ENCODE measurements at regions not wholly inside any gene's neighbourhood (a gene's known extent, or its start where the extent isn't known, plus 50 kb on each side); places are given as distances from the start of the nearest gene placed in this dataset.
"Not testable (repeated sequence)": the region's sequence is repeated elsewhere in the genome, so short reads cannot be mapped to it uniquely, and the experiment has no call there.

DNA sequence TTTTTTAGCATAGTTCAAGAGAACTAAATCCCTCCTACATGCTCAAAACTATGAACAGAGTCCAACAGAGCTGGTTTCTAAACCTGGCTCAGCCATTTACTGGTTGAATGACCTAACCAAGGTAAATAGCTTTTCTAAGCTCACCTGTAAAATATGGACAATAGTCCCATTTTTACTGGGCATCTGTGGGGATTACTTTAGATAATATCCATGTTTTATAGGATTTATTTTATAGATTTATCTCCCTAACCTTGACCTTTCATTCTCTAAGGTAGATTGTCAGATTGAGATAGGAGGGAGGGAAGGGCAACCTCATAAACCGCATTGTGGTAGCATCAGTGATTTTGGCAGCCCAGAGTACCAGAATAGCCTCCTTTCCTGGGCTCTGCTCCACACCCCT lies 178.5 kb upstream of the TOX3 start:
- no peak for DNase-seq

DNA sequence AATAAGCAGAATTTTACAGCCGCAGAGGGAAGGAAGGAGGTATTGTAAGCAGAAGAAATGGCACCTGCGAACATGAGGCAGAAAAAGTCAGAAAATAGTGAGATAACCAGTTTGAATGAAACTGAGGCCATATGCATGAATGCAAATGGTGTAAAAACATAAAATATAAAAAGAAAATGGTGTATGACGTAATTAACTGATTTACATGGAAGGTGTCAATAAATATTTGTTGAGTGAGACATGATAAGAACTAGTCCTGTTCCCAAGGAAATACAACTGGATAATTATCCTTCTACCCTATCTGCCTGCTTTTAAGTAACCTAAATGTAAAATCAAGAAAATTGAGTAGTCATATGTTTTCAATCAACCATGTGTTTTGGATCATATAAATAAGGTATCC lies 178.1 kb upstream of the TOX3 start:
- DNase-seq, result no peak

DNA sequence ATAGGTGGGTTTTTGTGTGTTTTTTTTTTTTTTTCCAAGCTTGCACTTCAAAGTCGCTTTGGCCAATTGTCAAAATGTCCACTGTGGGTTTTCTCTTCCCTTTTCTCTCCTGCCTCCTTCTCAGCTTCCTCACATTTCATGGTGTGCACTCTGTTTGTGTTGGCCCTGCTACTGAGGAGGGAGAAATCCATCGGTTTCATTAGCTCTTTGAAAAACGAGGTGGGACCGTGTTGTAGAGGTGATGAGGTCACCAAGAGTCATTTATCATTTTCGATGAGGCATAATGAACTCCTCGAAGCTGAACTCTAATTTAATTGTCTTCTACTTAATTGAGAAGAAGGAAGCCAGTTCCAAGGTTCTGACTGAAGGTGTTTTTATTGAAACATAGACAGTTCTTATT lies 174.4 kb upstream of the TOX3 start:
- DNase-seq, result no peak

DNA sequence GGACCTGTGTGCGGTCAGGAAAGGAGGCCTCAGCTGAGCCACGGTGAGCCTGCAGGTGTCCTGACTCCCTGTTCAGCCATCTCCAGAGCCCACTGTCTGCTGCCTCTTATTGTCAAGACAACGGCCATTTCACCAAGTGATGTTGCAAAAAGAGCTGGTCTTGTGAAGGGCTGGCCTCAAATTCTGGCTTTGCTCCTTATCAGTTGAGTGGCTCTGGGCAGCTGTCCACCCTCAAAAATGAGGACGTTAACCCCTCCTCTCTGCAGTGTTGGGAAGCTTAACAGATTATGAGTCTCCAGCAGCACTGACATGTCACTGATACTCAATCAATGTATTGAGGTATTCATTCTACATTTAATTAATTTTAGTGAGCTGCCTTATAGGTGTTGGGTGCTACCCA lies 171.1 kb upstream of the TOX3 start:
- DNase-seq, result no peak

DNA sequence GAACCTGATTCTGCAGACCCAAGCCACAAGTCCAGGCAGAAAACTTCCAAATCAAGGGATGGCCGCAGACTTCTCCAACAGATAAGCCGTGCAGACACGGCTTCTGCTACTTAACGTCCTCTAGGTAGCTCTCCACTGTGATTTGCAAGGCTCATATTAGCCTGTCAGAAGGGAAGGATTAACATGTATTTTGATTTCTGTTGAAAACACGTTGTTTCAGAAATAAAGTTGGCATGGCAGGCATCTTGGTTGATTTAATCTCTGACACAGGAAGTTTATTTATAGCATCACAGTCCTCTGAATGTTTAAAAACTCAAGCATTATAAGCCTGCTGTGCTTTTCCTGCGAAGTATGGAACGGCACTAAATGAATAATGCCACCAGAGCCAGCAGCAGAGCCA lies 166.8 kb upstream of the TOX3 start:
- DNase-seq, result no peak

DNA sequence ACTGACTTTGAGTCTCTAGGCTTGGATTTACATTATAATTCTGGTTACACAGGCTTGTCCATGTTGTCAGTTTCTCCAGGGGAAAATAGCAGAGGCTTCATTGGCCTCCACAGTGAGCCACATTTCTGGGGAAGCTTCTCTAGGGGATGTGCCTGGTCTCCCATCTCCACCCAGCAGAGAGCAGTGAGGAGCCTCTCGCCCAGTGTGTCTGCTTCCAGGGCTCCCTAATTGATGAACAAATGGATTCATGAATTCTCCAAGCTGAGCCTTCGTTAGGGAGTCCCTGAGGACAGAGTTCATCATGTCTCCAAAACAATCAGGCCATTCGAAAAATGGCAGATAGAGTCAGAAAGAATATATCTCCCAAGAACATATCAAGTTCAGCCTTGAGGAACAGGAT lies 162.4 kb upstream of the TOX3 start:
- DNase-seq, result no peak

DNA sequence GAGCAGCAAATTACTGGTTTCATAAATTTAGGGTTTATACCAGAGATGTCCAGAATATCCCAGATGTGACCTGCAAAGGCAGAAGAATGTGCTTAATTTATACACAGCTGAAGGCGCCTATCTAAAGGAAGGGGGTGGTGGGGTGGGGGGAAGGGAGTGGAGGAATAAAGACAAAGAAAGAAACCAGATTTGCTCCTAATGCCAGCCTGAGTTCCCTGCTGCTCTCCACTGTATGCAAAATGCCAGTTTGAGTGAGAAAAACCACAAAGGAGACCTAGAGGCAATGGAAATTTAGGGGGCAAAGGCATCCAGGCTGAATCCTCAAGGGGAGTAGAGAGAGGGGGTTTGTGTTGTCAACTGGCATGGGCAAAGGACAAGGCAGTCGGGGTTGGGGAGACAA lies 161.5 kb upstream of the TOX3 start:
- no peak for DNase-seq

DNA sequence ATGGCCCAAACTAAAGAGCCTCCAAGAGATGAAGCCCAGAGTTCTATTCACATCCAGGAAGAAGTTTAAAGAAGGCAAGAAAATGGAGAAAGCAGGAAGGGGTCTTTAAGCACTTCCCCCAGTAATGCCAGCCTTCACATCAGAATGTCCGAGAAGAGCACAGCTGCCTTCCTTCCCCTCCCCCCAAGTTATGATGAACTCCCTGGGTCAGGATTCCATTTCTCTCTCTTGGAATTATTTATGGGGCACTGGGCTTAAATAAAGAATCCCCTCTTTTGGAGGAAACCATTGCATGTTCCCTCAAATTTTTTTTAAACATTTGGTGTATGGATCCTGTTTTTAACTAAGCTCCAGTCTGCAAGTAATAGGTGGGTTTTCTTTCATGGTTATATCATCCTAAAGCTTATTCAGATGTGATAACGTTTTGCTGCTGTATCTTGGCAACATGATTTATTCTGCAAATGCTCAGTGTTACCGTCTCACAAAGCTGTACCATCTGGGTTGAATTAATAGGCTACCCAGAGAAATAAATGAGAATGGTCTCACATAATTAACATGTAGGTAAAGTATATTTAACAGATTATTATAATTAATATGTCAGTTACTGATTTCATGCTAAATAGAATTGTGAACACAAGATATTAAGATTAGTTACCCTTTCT lies 160.9 kb upstream of the TOX3 start:
- no peak for DNase-seq

DNA sequence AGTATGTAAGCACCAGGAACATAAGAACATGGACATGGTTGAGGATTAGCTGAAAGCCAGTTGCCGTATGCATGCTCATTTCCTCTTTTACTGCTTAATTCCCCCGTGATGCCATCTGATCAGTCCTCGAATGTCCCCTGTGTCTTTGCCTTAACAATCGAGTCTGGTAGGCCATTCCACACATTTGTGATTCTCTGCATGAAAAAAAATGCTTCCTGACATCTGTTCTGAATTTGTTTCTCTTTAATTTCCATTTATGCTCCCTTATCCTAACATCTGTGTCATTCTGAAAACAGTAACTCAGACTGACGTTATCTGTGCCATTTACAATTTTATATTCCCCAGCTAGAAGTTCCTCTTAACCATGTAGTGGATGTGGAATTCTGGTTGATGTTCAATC lies 158.2 kb upstream of the TOX3 start:
- DNase-seq, result no peak

DNA sequence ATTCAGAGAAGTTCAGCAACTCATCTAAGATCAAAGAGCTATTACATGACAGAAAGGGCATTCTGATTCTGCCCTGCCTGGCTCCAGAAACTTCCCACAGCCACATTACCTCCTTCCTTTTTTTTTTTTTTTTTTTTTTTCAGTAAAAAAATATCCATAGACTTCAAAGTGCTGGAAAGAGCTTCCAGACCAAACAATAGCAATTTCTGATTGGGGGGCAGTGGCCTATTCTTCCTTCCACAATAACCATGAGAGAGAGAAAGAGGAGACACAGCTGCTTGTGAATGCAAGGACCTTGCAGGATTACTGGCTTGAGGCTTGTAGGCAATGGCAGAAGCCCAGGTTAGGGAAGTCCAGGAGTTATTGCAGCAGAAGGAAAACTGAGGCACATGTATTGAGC lies 151.0 kb upstream of the TOX3 start:
- DNase-seq, result no peak

DNA sequence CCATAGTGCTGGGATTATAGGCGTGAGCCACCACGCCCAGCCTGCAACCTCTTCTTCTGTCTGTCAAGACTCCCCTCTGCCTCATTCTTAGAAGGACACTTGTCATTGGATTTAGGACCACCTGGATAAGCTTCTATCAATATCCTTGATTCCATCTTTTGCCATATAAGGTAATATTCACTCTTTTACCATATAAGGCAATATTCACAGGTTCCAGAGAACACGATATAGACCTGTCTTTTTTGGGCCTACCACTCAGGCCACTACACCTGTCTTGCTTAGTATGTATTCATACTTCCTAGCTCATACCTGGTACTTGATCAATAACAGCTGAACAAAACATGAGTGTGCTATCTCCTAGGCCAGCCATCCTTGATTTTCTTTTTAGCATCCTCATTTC lies 149.2 kb upstream of the TOX3 start:
- DNase-seq, result no peak

DNA sequence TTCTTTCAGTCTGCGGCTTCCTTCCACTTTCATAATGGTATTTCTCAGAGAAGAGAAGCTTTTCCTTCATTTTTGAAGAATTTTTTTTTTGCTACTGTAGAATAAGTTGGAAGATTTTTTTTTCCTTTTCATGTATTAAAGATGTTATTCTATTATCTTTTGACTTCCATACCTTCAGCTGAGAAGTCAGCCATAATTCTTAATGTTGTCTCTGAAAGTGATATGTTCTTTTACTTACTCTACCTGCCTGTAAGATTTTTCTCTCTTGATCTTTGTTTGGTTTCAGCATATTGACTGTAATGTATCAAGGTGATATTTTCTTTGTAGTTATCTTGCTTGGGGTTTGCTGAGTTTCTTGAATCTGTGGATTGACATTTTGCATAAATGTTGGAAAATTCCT lies 143.5 kb upstream of the TOX3 start:
- DNase-seq, result no peak

DNA sequence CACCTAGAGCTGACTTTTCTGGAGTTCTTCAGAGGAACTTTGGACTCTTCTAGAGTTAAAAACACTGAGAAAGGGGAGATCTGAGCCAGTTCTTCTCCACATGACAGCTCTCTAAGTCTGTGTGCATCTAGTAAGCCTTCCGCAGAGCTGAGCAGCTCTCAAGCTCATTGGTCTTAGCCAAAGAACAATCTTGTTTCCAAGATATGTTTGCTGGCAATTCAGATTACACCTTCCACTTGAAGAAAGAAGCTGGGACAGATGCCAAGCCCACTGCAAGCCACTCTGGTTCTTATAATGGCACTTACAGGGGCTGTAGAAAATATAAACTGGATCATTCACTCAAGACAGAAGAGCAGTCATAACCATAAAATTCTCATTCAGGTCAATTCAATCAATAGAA lies 134.1 kb upstream of the TOX3 start:
- no peak for DNase-seq

DNA sequence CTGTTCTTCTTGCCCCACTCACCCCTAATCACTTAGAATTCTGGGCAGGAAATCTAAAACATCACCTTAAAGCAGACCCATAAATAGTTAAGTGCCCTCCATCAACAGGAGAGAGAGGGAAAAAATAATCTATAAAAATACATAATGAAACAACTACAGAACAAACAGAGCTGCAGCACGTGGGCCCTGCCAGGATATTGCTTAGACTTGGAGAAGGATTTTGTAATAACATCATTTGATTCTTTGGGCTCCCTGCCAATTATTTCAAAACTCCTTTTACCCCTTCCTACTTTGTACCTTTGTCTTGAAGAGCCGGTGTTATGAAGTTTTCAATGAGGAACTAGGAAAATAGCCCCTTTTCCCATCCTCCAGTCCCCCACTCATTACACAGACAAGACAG lies 130.6 kb upstream of the TOX3 start:
- no peak for DNase-seq

DNA sequence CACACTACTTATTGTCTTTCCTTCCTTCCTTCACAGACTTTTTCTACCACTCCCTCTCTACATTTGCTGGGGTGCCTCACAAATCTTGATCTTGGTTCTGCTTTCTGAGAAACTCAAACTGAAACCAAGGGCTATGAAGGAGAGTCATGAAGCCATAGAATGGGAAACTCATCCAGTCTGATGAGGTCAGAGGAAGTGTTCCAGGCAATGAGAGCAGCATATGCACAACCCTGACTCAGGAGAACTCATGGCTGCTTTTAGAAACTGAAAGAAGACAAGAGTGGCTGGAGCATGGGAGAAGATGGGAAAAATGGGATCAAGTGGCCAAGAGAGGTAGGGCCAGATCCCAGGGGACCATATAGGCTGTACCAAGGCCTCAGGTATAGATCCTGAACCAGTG lies 130.0 kb upstream of the TOX3 start:
- no peak for DNase-seq

DNA sequence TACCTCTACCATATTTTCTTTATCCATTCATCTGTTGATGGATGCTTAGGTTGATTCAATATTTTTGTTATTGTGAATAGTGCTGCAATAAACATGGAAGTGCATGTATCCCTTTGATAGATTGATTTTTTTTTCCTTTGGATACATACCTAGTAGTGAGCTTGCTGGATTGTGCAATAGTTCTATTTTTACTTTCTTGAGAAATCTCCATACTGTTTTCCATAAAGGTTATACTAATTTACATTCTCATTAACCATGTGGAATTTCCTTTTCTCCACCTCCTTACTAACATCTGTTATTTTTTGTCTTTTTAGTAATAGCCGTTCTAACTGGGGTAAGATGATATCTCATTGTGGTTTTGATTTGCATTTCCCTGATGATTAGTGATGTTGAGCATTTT lies 124.6 kb upstream of the TOX3 start:
- DNase-seq, result no peak

DNA sequence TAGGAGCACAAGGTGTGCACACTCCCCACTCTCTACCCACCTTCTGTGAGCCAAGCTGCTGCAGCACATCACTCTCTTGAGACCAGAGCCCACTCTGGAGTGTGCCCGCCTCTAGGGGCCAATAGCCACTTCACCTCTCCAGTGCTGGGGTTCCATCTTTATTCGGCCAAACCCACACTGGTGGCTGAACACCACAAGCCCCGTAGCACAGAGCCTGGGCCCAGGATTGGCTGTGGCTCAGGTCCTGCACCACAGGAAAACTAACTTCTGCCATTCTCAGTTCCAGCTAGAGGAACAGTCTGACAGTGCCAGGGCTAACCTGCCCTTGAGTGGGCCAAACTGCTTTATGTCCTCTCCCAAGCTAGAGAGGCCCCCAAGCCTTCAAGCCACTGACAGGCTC lies 111.0 kb upstream of the TOX3 start:
- DNase-seq, result no peak

DNA sequence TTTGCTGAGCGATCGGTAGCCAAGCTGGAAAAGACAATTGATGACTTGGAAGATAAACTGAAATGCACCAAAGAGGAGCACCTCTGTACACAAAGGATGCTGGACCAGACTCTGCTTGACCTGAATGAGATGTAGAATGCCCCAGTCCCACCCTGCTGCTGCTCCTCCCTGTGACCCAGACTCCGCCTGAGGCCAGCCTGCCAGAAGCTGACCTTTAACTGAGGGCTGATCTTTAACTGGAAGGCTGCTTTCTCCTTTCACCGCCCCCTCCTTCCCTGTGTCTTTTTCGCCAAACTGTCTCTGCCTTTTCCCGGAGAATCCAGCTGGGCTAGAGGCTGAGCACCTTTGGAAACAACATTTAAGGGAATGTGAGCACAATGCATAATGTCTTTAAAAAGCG lies 109.0 kb upstream of the TOX3 start:
- not testable (repeated sequence) for DNase-seq

DNA sequence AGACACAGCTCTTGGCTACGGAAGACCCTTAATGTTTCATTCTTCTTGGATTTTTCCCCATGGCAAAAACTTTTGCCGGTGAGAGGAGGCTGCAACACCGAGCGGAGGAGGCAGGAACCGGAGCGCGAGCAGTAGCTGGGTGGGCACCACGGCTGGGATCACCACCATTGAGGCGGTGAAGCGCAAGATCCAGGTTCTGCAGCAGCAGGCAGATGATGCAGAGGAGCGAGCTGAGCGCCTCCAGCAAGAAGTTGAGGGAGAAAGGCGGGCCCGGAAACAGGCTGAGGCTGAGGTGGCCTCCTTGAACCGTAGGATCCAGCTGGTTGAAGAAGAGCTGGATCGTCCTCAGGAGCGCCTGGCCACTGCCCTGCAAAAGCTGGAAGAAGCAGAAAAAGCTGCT lies 108.2 kb upstream of the TOX3 start:
- DNase-seq, result not testable (repeated sequence)

DNA sequence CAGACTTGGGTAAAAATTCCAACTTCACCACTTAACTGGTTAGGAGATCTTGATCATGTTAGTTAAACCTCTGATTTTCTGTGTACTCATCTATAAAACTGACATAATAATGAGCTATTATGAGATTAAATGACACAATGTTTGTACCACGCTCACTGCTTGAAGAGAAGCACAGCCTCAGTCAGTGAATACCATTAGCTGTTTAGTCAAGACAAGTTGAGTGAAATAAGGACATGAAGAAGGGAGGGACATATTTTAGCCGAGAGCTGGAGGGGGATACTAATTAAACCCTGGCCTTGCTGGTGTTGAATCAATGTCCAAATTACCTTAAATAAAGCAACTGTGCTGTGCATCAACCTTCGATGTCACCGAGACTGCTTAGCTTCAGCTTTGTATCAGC lies 105.1 kb upstream of the TOX3 start:
- no peak for DNase-seq

DNA sequence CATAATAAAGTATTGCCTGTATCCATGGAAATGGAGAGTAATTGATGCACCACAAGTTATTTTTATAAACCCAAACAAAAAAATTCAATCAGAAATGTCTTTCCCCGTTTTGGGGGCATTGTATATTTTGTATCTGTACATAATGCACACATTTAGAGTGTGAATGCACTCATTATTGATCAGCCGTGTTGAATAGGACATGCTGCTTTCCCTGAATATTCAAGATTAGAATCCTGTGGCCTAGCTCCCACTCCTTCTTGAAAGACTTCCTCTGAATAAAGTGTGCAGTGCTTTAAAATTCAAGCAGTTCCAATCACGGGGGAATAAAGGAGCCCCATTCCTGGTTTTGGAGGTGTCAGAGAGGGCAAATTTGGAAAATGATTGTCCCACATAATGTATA lies 103.8 kb upstream of the TOX3 start:
- DNase-seq, result no peak

DNA sequence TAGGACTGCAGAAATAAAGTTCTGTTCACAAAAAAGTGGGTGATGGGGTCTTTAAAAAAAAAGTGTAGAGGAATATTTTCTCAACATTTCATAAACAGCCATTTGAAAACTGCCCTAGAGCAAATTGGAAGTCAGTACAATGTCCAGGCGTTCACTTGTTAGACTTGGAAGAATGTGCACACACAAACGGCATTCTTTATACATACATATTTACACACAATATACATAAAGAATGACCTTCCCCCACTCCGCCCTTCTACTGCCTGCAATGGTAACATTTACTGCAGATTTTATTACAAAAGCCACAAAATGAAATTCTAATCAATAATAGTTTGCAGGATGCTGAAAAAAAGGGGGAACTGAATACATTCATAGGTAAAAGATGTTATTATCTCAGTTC lies 103.4 kb upstream of the TOX3 start:
- DNase-seq, result no peak

DNA sequence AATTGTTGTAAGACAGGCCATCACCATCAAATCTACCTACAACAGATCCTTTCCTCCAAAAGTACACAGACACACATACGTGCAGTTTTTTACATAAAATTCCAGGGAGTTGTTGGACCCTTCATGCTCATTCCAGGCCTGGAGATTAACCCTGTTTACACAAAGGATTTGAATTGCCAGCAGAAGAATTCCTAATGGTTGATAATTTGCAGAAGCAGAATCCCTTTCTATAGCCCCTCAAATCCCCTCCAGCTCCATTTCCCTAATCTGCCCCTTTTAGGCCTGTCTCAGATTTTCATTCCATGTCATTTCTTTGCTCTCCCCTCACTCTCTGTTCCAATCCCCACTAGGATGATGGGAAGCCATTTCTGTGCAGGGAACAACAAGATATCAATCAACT lies 102.9 kb upstream of the TOX3 start:
- DNase-seq, result no peak

DNA sequence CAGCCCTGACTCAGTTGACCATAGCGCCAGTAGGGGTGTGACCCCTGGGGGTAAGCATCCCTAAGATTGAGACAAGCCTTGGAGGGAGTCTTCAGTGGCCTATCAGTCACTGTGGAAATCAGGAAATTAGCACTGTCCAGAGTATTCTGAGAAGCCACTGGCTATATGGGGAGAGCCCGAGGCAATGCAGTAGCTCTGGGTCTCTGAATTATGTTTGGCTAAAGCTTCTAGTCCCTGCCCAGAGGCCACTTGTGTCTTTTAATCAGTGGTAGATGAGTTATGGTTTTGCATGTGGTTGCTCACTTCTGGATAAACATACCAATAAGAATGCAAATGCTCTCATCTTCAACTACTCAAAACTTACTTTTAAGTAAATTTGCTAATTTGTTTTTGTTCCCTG lies 100.6 kb upstream of the TOX3 start:
- DNase-seq, result no peak

DNA sequence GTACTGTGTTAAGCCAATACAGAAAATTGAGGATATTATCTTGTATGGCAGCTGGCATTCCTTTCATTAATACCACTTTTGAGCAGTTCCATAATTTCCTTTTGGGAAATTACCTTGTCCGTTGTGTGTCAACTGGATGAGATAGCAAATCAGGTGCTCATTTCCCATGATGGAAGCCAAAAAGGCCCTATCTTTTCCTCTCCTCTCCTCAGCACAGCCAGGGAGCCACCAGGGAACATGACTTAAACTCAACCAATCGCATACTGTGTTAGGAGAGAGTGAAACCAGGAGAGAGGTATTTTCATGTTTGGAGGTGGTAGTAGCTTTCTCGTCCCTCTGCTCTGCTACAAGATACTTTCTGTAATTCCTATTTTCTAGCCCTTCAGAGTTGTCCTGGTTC lies 96.1 kb upstream of the TOX3 start:
- no peak for DNase-seq

DNA sequence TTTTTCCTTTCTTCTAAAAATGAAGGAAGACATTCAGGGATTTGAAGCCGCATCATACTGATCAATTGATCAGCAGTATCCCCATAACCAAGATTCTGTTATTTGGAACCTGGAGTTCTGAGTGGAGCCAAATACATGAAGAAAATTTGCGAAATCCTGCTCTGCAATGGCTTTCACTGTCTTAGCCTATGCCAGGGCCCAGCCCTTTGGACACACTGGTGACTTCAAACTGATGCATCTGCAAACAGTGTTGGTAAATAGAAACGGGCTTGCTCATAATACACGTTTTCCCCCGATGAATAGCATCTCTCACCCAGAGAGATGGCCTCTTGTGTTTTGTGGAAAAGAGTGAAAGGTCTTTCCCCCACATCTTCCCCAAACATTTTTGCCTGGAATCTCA lies 87.6 kb upstream of the TOX3 start:
- DNase-seq, result no peak
